PFSK-1 (cell line): ENCODE measurements at regions not wholly inside any gene's neighbourhood (a gene's known extent, or its start where the extent isn't known, plus 50 kb on each side); places are given as distances from the start of the nearest gene placed in this dataset.

ENCODE experiments used
- FOXP2 ChIP-seq: optimal IDR thresholded peaks from 2 replicates; pipeline ENCODE3; 2011; ENCODE audit warnings: borderline replicate concordance, control low read depth, inconsistent platforms; ENCODE audit not compliant: insufficient read depth; ENCODE audit errors: extremely low read length, extremely low read depth
- POLR2AphosphoS5 ChIP-seq: IDR thresholded peaks from 2 replicates; pipeline ENCODE4 v1.6.1; 2012; ENCODE audit warnings: low read depth, mild to moderate bottlenecking, control low read depth, low read length, moderate library complexity
- REST ChIP-seq, 2 experiments: IDR thresholded peaks; 2 replicates each; pipeline versions ENCODE4 v1.6.1 to v1.8.0; 2011 to 2012; ENCODE audit warnings: low read depth in 2 of 2, low read length in 2 of 2, control low read depth in 1 of 2, inconsistent platforms in 1 of 2, mild to moderate bottlenecking in 1 of 2, moderate library complexity in 1 of 2; ENCODE audit not compliant: insufficient read depth in 1 of 2
- SIN3A ChIP-seq: IDR thresholded peaks from 2 replicates; pipeline ENCODE4 v1.6.1; 2012; ENCODE audit warnings: mild to moderate bottlenecking, low read length, moderate library complexity, borderline replicate concordance; ENCODE audit not compliant: insufficient read depth
- TAF1 ChIP-seq: IDR thresholded peaks from 2 replicates; pipeline ENCODE4 v1.6.1; 2012; ENCODE audit warnings: low read length, control low read depth, borderline replicate concordance; ENCODE audit not compliant: insufficient read depth

- TF ChIP-seq FOXP2 = no peak
- no peak for TF ChIP-seq REST (IDR thresholded peaks at IDR 0.05; ENCODE audit: insufficient read depth in 1 of 2, low read depth in 2 of 2, low read length in 2 of 2)
- no peak for TF ChIP-seq POLR2AphosphoS5
- no peak for TF ChIP-seq SIN3A
Measured at GRCh38 chr6:85856235-85856634, 213.5 kb upstream of the SYNCRIP start.

GRCh38 chr6:85828973-85829372 is 186.3 kb upstream of the SYNCRIP start:
- no peak for TF ChIP-seq FOXP2
- TF ChIP-seq TAF1 = no peak
- no peak for TF ChIP-seq REST (IDR thresholded peaks at IDR 0.05; ENCODE audit: insufficient read depth in 1 of 2, low read depth in 2 of 2, low read length in 2 of 2)
- TF ChIP-seq POLR2AphosphoS5 = no peak
- TF ChIP-seq SIN3A = no peak

GRCh38 chr6:85826997-85827396 is 184.3 kb upstream of the SYNCRIP start:
- TF ChIP-seq POLR2AphosphoS5 (no peak), TAF1 (no peak), SIN3A (no peak), FOXP2 (no peak), REST (IDR thresholded peaks at IDR 0.05; ENCODE audit: insufficient read depth in 1 of 2, low read depth in 2 of 2, low read length in 2 of 2) (no peak)

GRCh38 chr6:85824329-85824728 is 181.6 kb upstream of the SYNCRIP start:
- TF ChIP-seq POLR2AphosphoS5 (no peak), TAF1 (no peak), REST (IDR thresholded peaks at IDR 0.05; ENCODE audit: insufficient read depth in 1 of 2, low read depth in 2 of 2, low read length in 2 of 2) (no peak), SIN3A (no peak), FOXP2 (no peak)

- TF ChIP-seq POLR2AphosphoS5 = no peak
- no peak for TF ChIP-seq FOXP2
- TF ChIP-seq SIN3A = no peak
- TF ChIP-seq TAF1 = no peak
- no peak for TF ChIP-seq REST (IDR thresholded peaks at IDR 0.05; ENCODE audit: insufficient read depth in 1 of 2, low read depth in 2 of 2, low read length in 2 of 2)
Measured at GRCh38 chr6:85810558-85810957, 167.9 kb upstream of the SYNCRIP start.
